Activated naive CD8-positive, alpha-beta T cell treated with anti-CD3 and anti-CD28 coated beads, Interleukin-2, amount 10 ng/mL, durations not matched to agents 7 days and 5 days (primary cell): ENCODE measurements at regions not wholly inside any gene's neighbourhood (a gene's known extent, or its start where the extent isn't known, plus 50 kb on each side); places are given as distances from the start of the nearest gene placed in this dataset.
"Not testable (repeated sequence)": the region's sequence is repeated elsewhere in the genome, so short reads cannot be mapped to it uniquely, and the experiment has no call there.

ENCODE experiments used
- ATAC-seq: fragments of 150-1000 bp; cut with Tn5 transposase; one replicate; pipeline ENCODE4 v1.10.0; 2021; ENCODE audit warnings: low read depth, moderate library complexity
- POLR2A ChIA-PET: fragments of 350-600 bp; sonication (Branson Sonifier 250); formaldehyde crosslinking; loops from one replicate; lab custom pipeline; 2021; ENCODE audit warnings: antibody characterized with exemption; lab: Charles Lee
- DNase-seq: peaks from one replicate; pipeline ENCODE4 v3.0.0; 2021
- H3K27ac Mint-ChIP-seq: one replicate; pipeline ENCODE4 v1.8.0; 2022; ENCODE audit warnings: mild to moderate bottlenecking, mixed read lengths
- H3K27me3 Mint-ChIP-seq: one replicate; pipeline ENCODE4 v1.8.0; 2022; ENCODE audit warnings: mild to moderate bottlenecking, moderate library complexity, mixed read lengths
- H3K36me3 Mint-ChIP-seq: one replicate; pipeline ENCODE4 v1.8.0; 2021; ENCODE audit warnings: mild to moderate bottlenecking, mixed read lengths
- H3K4me1 Mint-ChIP-seq: one replicate; pipeline ENCODE4 v1.8.0; 2021; ENCODE audit warnings: mixed read lengths
- H3K4me3 Mint-ChIP-seq: one replicate; pipeline ENCODE4 v1.8.0; 2022; ENCODE audit warnings: mild to moderate bottlenecking, moderate library complexity, mixed read lengths
- H3K9me3 Mint-ChIP-seq: one replicate; pipeline ENCODE4 v1.8.0; 2021; ENCODE audit warnings: mixed read lengths

GRCh38 chr14:25396128-25396527 lies 346.2 kb upstream of the STXBP6 start:
- POLR2A ChIA-PET: no interaction called here
- Mint-ChIP-seq H3K4me3 (no peak overlapping the region), H3K27me3 (no peaks in the 10 kb centered on the region), H3K27ac (no peak overlapping the region), H3K9me3 (no peaks in the 10 kb centered on the region), H3K36me3 (no peaks in the 10 kb centered on the region), H3K4me1 (no peaks in the 10 kb centered on the region)
- DNase-seq (no peak), ATAC-seq (no peak)

- H3K9me3 Mint-ChIP-seq: no peaks in the 10 kb centered on the region
- no peak overlapping the region for H3K4me3 Mint-ChIP-seq
- H3K36me3 Mint-ChIP-seq: no peaks in the 10 kb centered on the region
- POLR2A ChIA-PET: no interaction called here
- no peak for ATAC-seq
- H3K4me1 Mint-ChIP-seq: no peaks in the 10 kb centered on the region
- H3K27ac Mint-ChIP-seq: no peak overlapping the region
- no peak for DNase-seq
- H3K27me3 Mint-ChIP-seq: no peaks in the 10 kb centered on the region
These were observed 344.9 kb upstream of the STXBP6 start for GRCh38 chr14:25394791-25395391.

DNA sequence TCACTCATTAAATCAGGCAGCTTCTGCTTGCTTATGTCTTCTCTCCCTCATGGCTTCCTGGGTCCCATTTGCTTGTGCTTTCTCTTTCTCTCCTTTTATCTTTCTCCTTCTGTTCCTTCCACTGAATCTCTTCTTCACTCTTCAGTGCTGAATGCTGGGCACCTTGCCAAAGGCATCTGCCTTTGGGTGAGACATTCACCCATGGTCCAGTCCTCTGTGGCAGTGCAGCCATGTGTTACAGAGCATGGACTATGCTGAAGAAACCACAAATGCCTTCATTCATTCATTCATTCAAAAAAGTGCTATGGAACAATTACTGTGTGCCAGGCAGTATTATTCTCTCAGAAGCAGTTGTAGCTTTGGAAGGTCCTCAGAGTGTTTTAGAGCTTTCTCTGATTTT lies 344.4 kb upstream of the STXBP6 start:
- Mint-ChIP-seq H3K27ac (no peak overlapping the region), H3K27me3 (no peaks in the 10 kb centered on the region), H3K4me3 (no peak overlapping the region), H3K9me3 (no peaks in the 10 kb centered on the region), H3K36me3 (no peaks in the 10 kb centered on the region), H3K4me1 (no peaks in the 10 kb centered on the region)
- ATAC-seq (no peak), DNase-seq (no peak)
- POLR2A ChIA-PET: no interaction called here

DNA sequence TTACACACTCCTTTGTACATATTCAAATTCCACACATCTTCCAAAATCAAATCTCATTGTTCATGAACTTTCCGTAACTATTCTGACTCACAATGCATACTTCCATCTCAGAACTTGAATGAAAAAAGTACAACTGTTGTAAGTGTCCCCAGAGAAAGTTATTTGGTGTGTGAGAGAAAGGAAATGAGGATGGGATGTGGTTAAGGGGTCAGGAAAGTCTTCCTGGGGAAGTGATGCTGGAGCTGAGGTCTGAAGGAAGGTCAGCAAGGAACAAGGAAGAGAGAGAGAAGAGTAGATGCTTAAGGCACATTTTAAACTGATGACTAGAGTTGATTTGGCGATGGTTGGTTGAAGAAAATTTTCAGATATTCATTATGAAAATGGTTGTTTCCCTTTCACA lies 340.0 kb upstream of the STXBP6 start:
- no peaks in the 10 kb centered on the region for H3K9me3 Mint-ChIP-seq
- no peak for ATAC-seq
- no peaks in the 10 kb centered on the region for H3K27me3 Mint-ChIP-seq
- no peak overlapping the region for H3K27ac Mint-ChIP-seq
- no peaks in the 10 kb centered on the region for H3K4me1 Mint-ChIP-seq
- H3K36me3 Mint-ChIP-seq: no peaks in the 10 kb centered on the region
- POLR2A ChIA-PET: no interaction called here
- DNase-seq: no peak
- no peak overlapping the region for H3K4me3 Mint-ChIP-seq

DNA sequence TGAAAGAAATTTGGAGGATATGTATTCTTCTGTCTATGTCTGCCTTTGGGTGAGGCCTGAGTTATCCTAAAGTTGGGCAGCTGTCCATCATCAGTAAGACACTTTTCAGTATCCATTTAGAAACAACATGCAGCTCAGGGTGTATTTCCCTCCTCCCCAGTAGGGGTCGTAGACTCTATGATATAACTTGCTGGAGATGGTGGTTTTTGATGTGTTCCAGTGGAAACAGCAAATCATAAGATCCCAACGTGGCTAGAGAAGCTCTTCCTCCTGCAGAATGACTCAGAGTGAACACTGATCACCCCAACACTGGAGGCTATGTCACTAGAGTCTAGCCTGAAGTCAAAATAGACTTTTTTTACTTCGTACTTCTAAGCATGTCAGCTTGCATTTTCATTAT lies 331.6 kb upstream of the STXBP6 start:
- H3K4me1 Mint-ChIP-seq: no peaks in the 10 kb centered on the region
- no peaks in the 10 kb centered on the region for H3K27me3 Mint-ChIP-seq
- H3K36me3 Mint-ChIP-seq: no peaks in the 10 kb centered on the region
- H3K27ac Mint-ChIP-seq: no peak overlapping the region
- H3K4me3 Mint-ChIP-seq: no peak overlapping the region
- no peak for DNase-seq
- no peak for ATAC-seq
- POLR2A ChIA-PET: no interaction called here
- no peaks in the 10 kb centered on the region for H3K9me3 Mint-ChIP-seq

- ATAC-seq (no peak), DNase-seq (no peak)
- H3K36me3 Mint-ChIP-seq: no peaks in the 10 kb centered on the region
These were observed 325.7 kb upstream of the STXBP6 start for GRCh38 chr14:25375639-25376038.

GRCh38 chr14:25371068-25371467 lies 321.1 kb upstream of the STXBP6 start:
- ATAC-seq (no peak), DNase-seq (no peak)
- Mint-ChIP-seq H3K36me3 (no peaks in the 10 kb centered on the region), H3K4me1 (no peaks in the 10 kb centered on the region), H3K4me3 (no peak overlapping the region), H3K9me3 (peaks cover 5% of the 10 kb centered on the region), H3K27ac (no peak overlapping the region), H3K27me3 (no peaks in the 10 kb centered on the region)
- POLR2A ChIA-PET: no interaction called here

More at GRCh38 chr14:25375639-25376038, 325.7 kb upstream of the STXBP6 start:
- H3K4me1 Mint-ChIP-seq: no peaks in the 10 kb centered on the region
- no peaks in the 10 kb centered on the region for H3K9me3 Mint-ChIP-seq
- no peak overlapping the region for H3K4me3 Mint-ChIP-seq
- POLR2A ChIA-PET: no interaction called here
- no peak overlapping the region for H3K27ac Mint-ChIP-seq
- H3K27me3 Mint-ChIP-seq: no peaks in the 10 kb centered on the region

- H3K36me3 Mint-ChIP-seq, DNase-seq, ATAC-seq, H3K27ac Mint-ChIP-seq, H3K4me1 Mint-ChIP-seq, POLR2A ChIA-PET, H3K9me3 Mint-ChIP-seq, H3K27me3 Mint-ChIP-seq, H3K4me3 Mint-ChIP-seq: not testable (repeated sequence)
These were observed 320.1 kb upstream of the STXBP6 start for GRCh38 chr14:25370057-25370456.

GRCh38 chr14:25358330-25358729 lies 308.4 kb upstream of the STXBP6 start:
- DNase-seq: no peak
- H3K4me1 Mint-ChIP-seq: no peaks in the 10 kb centered on the region
- no peaks in the 10 kb centered on the region for H3K36me3 Mint-ChIP-seq
- no peak overlapping the region for H3K4me3 Mint-ChIP-seq
- H3K27me3 Mint-ChIP-seq: no peaks in the 10 kb centered on the region
- no peaks in the 10 kb centered on the region for H3K9me3 Mint-ChIP-seq
- H3K27ac Mint-ChIP-seq: no peak overlapping the region
- ATAC-seq: no peak
- POLR2A ChIA-PET: no interaction called here

GRCh38 chr14:25351269-25351668 lies 301.3 kb upstream of the STXBP6 start:
- Mint-ChIP-seq H3K36me3 (no peaks in the 10 kb centered on the region), H3K4me3 (no peak overlapping the region), H3K27me3 (no peaks in the 10 kb centered on the region), H3K27ac (no peak overlapping the region), H3K9me3 (no peaks in the 10 kb centered on the region), H3K4me1 (no peaks in the 10 kb centered on the region)
- DNase-seq (no peak), ATAC-seq (no peak)
- POLR2A ChIA-PET: no interaction called here

GRCh38 chr14:25350802-25351201 lies 300.9 kb upstream of the STXBP6 start:
- H3K36me3 Mint-ChIP-seq: no peaks in the 10 kb centered on the region
- POLR2A ChIA-PET: no interaction called here

DNA sequence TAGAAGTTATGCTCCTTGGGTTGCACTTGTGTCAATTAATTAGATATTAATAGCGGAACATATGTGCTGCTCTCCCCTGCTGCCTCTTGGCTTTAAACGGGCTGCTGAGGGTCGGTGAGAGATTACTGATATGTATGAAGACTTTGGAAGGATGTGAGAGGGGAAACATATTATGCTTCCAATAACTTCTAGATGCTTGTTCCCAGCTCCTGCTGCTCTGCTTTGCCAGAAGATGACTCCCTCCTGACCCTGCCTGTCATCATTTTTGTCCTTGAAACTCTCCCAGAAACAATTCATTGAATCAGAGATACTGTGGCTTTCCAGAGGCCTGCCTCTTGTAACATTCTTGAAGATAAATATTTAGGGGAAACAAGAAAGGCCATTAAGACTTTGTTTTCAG lies 300.1 kb upstream of the STXBP6 start:
- Mint-ChIP-seq H3K4me1 (no peaks in the 10 kb centered on the region), H3K9me3 (no peaks in the 10 kb centered on the region), H3K27ac (no peak overlapping the region), H3K27me3 (no peaks in the 10 kb centered on the region), H3K36me3 (no peaks in the 10 kb centered on the region), H3K4me3 (no peak overlapping the region)
- no peak for DNase-seq
- no peak for ATAC-seq
- POLR2A ChIA-PET: no interaction called here

More at GRCh38 chr14:25350802-25351201, 300.9 kb upstream of the STXBP6 start:
- Mint-ChIP-seq H3K4me1 (no peaks in the 10 kb centered on the region), H3K4me3 (no peak overlapping the region), H3K27ac (no peak overlapping the region), H3K9me3 (no peaks in the 10 kb centered on the region), H3K27me3 (no peaks in the 10 kb centered on the region)
- DNase-seq: no peak
- no peak for ATAC-seq

DNA sequence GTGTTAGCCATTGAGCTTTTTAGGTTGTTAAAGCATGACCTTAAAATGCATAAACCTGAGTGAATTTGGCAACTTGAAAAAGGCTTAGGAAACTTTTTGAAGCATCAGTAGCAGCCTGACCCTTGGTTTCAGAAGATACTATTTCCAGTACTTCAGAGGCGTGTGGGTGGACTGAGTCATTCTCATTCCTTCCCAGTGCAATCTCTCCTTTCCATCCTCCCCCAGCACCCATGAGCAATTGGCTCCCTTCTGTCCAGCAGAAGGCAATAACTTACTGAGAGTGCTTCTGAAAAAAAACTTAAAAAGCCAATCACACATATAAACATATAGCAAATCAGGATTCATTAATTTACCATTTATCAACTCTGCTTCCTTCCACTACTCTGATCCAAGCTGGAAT lies 299.3 kb upstream of the STXBP6 start:
- Mint-ChIP-seq H3K27me3 (no peaks in the 10 kb centered on the region), H3K4me1 (no peaks in the 10 kb centered on the region), H3K4me3 (no peak overlapping the region), H3K9me3 (no peaks in the 10 kb centered on the region), H3K27ac (no peak overlapping the region), H3K36me3 (no peaks in the 10 kb centered on the region)
- POLR2A ChIA-PET: no interaction called here
- ATAC-seq: no peak
- DNase-seq: no peak

DNA sequence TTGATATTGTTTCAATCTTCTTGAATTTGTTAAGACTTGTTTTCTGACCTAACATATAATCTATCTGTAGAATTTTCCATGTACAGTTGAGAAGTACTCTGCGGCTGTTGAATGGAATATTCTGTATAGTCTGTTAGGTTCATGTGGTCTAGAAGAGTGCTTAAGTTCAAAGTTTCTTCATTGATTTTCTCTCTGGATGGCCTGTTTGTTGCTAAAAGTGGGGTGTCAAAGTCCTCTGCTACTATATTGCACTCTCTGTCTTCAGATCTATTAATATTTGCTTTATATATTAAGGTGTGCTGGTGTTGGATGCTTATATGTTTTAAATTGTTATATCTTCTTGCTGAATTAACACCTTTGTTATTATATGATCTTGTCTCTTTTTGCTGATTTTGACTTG lies 290.9 kb upstream of the STXBP6 start:
- Mint-ChIP-seq H3K9me3 (peaks cover 11% of the 10 kb centered on the region), H3K36me3 (no peaks in the 10 kb centered on the region), H3K27me3 (no peaks in the 10 kb centered on the region), H3K27ac (no peak overlapping the region), H3K4me3 (no peak overlapping the region), H3K4me1 (no peaks in the 10 kb centered on the region)
- DNase-seq (no peak), ATAC-seq (no peak)
- POLR2A ChIA-PET: no interaction called here

DNA sequence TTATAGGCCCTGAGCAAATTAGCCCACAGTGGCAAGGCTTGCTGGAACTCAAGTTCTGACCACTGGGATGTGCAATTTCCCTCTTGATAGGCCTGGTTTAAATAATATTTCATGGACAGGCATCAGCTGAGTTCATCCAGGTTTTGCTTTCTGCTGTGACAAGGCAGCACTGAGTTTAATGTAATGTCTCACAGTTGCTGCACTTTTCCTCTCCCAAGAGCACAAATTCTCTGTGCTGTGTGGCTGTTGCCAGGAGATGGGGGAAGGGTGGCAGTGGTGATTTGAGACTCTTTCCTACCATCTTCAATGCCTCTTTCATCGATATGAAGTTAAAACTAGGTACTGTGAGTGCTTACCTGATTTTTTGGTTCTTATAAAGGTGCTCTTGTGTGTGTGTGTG lies 272.8 kb upstream of the STXBP6 start:
- H3K4me1 Mint-ChIP-seq: no peaks in the 10 kb centered on the region
- no peaks in the 10 kb centered on the region for H3K36me3 Mint-ChIP-seq
- no peak for DNase-seq
- H3K4me3 Mint-ChIP-seq: no peak overlapping the region
- POLR2A ChIA-PET: no interaction called here
- no peak for ATAC-seq
- no peak overlapping the region for H3K27ac Mint-ChIP-seq
- H3K27me3 Mint-ChIP-seq: peaks cover 3% of the 10 kb centered on the region
- H3K9me3 Mint-ChIP-seq: no peaks in the 10 kb centered on the region
